ENCODE measurements at regions not wholly inside any gene's neighbourhood (a gene's known extent, or its start where the extent isn't known, plus 50 kb on each side); places are given as distances from the start of the nearest gene placed in this dataset.

GRCh38 chr6:164069350-164069990 lies 655.0 kb downstream of the QKI start:
- TF ChIP-seq EZH2 (IDR thresholded peaks at IDR 0.05; ENCODE audit: insufficient read depth, poor library complexity, severe bottlenecking), result no peak
- TF ChIP-seq EZH2phosphoT487 (IDR thresholded peaks at IDR 0.05; ENCODE audit: insufficient read depth, low read depth), result no peak
